HCT116 (cell line): ENCODE measurements at regions not wholly inside any gene's neighbourhood (a gene's known extent, or its start where the extent isn't known, plus 50 kb on each side); places are given as distances from the start of the nearest gene placed in this dataset.

Experiments
- ATAC-seq: fragments of 200-7000 bp; cut with Tn5 transposase; 2 replicates; pipeline ENCODE4 v1.9.1; 2020; ENCODE audit warnings: mild to moderate bottlenecking, moderate library complexity
- BruUV-seq: library from RNA; stranded (reverse); fragments of 400-500 nt; replicated peaks from 2 replicates; lab custom pipeline; 2021; lab: Mats Ljungman, UMichigan
- CTCF ChIA-PET: fragments of 300-600 bp; sonication (Branson Sonifier 250); formaldehyde crosslinking; loops from one replicate; lab custom pipeline; 2021; ENCODE audit warnings: antibody characterized with exemption; lab: Charles Lee
- POLR2A ChIA-PET: fragments of 300-600, 350-600 bp; sonication (Branson Sonifier 250); formaldehyde crosslinking; loops from one replicate; lab custom pipeline; 2021; ENCODE audit warnings: antibody characterized with exemption; lab: Charles Lee
- RAD21 ChIA-PET, 2 experiments: fragments of 300-600 bp; sonication (Branson Sonifier 250); formaldehyde crosslinking; loops; one replicate each; lab custom pipeline; 2023; ENCODE audit warnings: low total read pairs in 2 of 2; ENCODE audit not compliant: uncharacterized antibody in 2 of 2, unreplicated experiment in 2 of 2, low non-redundant PET in 1 of 2; lab: Charles Lee
- DNase-seq: peaks from one replicate; pipeline ENCODE4 v3.0.0-alpha.2; 2010; ENCODE audit warnings: low read depth, low spot score
- H2AFZ ChIP-seq: fragments of 200-600 bp; shearing (Covaris generic), sonication (generic); 2 replicates; pipeline ENCODE4 v1.6.1; 2017; ENCODE audit warnings: low read depth, mixed run types, mixed read lengths, antibody characterized with exemption, low read length; ENCODE audit not compliant: poor library complexity, severe bottlenecking
- H3K27ac ChIP-seq: 2 replicates; pipeline ENCODE4 v1.5.1; 2012; ENCODE audit warnings: low read depth, low read length
- H3K27me3 ChIP-seq: fragments of 200-600 bp; sonication (generic); 2 replicates; pipeline ENCODE4 v1.6.1; 2016; ENCODE audit warnings: mixed run types, low read length, mixed read lengths; ENCODE audit not compliant: insufficient read depth
- H3K36me3 ChIP-seq, 2 experiments: fragments of 200-500 bp in 1 of 2; fragments of 200-600 bp in 1 of 2; sonication (Bioruptor generic) in 1 of 2; sonication (generic) in 1 of 2; 2 replicates each; pipeline versions ENCODE4 v1.5.1 to v1.6.1; 2014 to 2016; ENCODE audit warnings: low read length in 2 of 2, inconsistent platforms in 1 of 2, mixed read lengths in 1 of 2, mixed run types in 1 of 2; ENCODE audit not compliant: insufficient read depth in 2 of 2, control insufficient read depth in 1 of 2
- H3K4me1 ChIP-seq, 2 experiments: fragments of 200-600 bp in 1 of 2; sonication (generic) in 1 of 2; 2 replicates each; pipeline versions ENCODE4 v1.5.1 to v1.6.1; 2012 to 2017; ENCODE audit warnings: low read length in 2 of 2, inconsistent platforms in 1 of 2, mild to moderate bottlenecking in 1 of 2, mixed read lengths in 1 of 2, mixed run types in 1 of 2, moderate library complexity in 1 of 2; ENCODE audit not compliant: insufficient read depth in 2 of 2, control insufficient read depth in 1 of 2
- H3K4me2 ChIP-seq: fragments of 200-600 bp; sonication (generic); 2 replicates; pipeline ENCODE4 v1.6.1; 2017; ENCODE audit warnings: mixed run types, low read length, mixed read lengths
- H3K4me3 ChIP-seq, 2 experiments: fragments of 200-600 bp in 1 of 2; sonication (generic) in 1 of 2; replicated peaks in 1 of 2; 2 replicates each; pipeline ENCODE4 v1.5.1; 2011 to 2016; ENCODE audit warnings: low read length in 2 of 2, control low read depth in 1 of 2, low read depth in 1 of 2, mild to moderate bottlenecking in 1 of 2, mixed read lengths in 1 of 2, mixed run types in 1 of 2
- H3K79me2 ChIP-seq: fragments of 200-600 bp; sonication (generic); 2 replicates; pipeline ENCODE4 v1.6.1; 2017; ENCODE audit warnings: mild to moderate bottlenecking, mixed run types, low read length, moderate library complexity, mixed read lengths; ENCODE audit not compliant: insufficient read depth
- H3K9ac ChIP-seq: fragments of 200-600 bp; sonication (generic); 2 replicates; pipeline ENCODE4 v1.6.1; 2016; ENCODE audit warnings: low read length, mixed read lengths
- H3K9me2 ChIP-seq: fragments of 200-600 bp; sonication (generic), shearing (Covaris generic); 2 replicates; pipeline ENCODE4 v1.6.1; 2017; ENCODE audit warnings: mixed run types, mild to moderate bottlenecking, moderate library complexity; ENCODE audit not compliant: insufficient read depth
- H3K9me3 ChIP-seq, 2 experiments: fragments of 200-500 bp in 1 of 2; fragments of 200-600 bp in 1 of 2; sonication (Bioruptor generic) in 1 of 2; sonication (generic) in 1 of 2; 2 replicates each; pipeline ENCODE4 v1.6.1; 2014 to 2017; ENCODE audit warnings: low read length in 2 of 2, mixed read lengths in 2 of 2, inconsistent platforms in 1 of 2, low read depth in 1 of 2, mild to moderate bottlenecking in 1 of 2, mixed run types in 1 of 2, moderate library complexity in 1 of 2; ENCODE audit not compliant: control insufficient read depth in 1 of 2, insufficient read depth in 1 of 2
- H4K20me1 ChIP-seq: fragments of 200-600 bp; sonication (generic), shearing (Covaris generic); 2 replicates; pipeline ENCODE4 v1.6.1; 2017; ENCODE audit warnings: mixed run types, mild to moderate bottlenecking, moderate library complexity; ENCODE audit not compliant: insufficient read depth
- ATF3 ChIP-seq: IDR thresholded peaks from 2 replicates; pipeline ENCODE4 v1.6.1; 2012
- CBX3 ChIP-seq: IDR thresholded peaks from 2 replicates; pipeline ENCODE4 v1.6.1; 2012; ENCODE audit warnings: low read depth
- CTCF ChIP-seq, 3 experiments: fragments of 200-600 bp in 1 of 3; sonication (generic) in 1 of 3; IDR thresholded peaks in 2 of 3; conservative IDR thresholded peaks in 1 of 3; 2 replicates each; pipeline ENCODE4 v1.5.1; 2012 to 2017; ENCODE audit warnings: low read depth in 2 of 3, low read length in 2 of 3, antibody characterized with exemption in 1 of 3, borderline replicate concordance in 1 of 3, control low read depth in 1 of 3, mild to moderate bottlenecking in 1 of 3, mixed read lengths in 1 of 3, mixed run types in 1 of 3, moderate library complexity in 1 of 3; ENCODE audit not compliant: insufficient read depth in 1 of 3
- EGR1 ChIP-seq: IDR thresholded peaks from 2 replicates; pipeline ENCODE4 v1.6.1; 2012; ENCODE audit warnings: low read depth
- ELF1 ChIP-seq: IDR thresholded peaks from 2 replicates; pipeline ENCODE4 v1.6.1; 2012; ENCODE audit warnings: low read depth, borderline replicate concordance
- FOSL1 ChIP-seq: IDR thresholded peaks from 2 replicates; pipeline ENCODE4 v1.6.1; 2012; ENCODE audit warnings: low read depth
- JUND ChIP-seq: IDR thresholded peaks from 2 replicates; pipeline ENCODE4 v1.6.1; 2012
- MAX ChIP-seq: IDR thresholded peaks from 2 replicates; pipeline ENCODE4 v1.6.1; 2012
- POLR2AphosphoS5 ChIP-seq: IDR thresholded peaks from 2 replicates; pipeline ENCODE4 v1.6.1; 2011; ENCODE audit warnings: mild to moderate bottlenecking, low read depth, low read length, moderate library complexity
- RAD21 ChIP-seq: IDR thresholded peaks from 2 replicates; pipeline ENCODE4 v1.6.1; 2012; ENCODE audit warnings: low read depth, mild to moderate bottlenecking
- REST ChIP-seq: IDR thresholded peaks from 2 replicates; pipeline ENCODE4 v1.6.1; 2012; ENCODE audit warnings: low read depth
- SP1 ChIP-seq: IDR thresholded peaks from 2 replicates; pipeline ENCODE4 v1.6.1; 2012; ENCODE audit warnings: low read depth
- SRF ChIP-seq: IDR thresholded peaks from 2 replicates; pipeline ENCODE4 v1.6.1; 2012; ENCODE audit warnings: low read depth
- TCF7L2 ChIP-seq: IDR thresholded peaks from 2 replicates; pipeline ENCODE4 v1.7.0; 2011; ENCODE audit warnings: borderline replicate concordance, inconsistent platforms; ENCODE audit not compliant: insufficient read depth, insufficient read length; ENCODE audit errors: extremely low read depth
- ZFX ChIP-seq: fragments of 450-650 bp; IDR thresholded peaks from 2 replicates; pipeline ENCODE4 v1.6.1; 2017
- intact Hi-C: fragments of 100-400 bp; cut with micrococcal nuclease; formaldehyde crosslinking; loops from 2 replicates; pipeline ENCODE4 v1.10.0; 2022

- ChIA-PET RAD21 (no interaction called here), POLR2A (no interaction called here), CTCF (interaction anchor here (0.6 kb wide), 1 partner anchor 437 kb away, joined by 3 read pairs; the partner anchor contains the start of genes BBIP1 and SHOC2)
- H3K4me1 ChIP-seq = no peaks in the 10 kb centered on the region
- H3K4me2 ChIP-seq = no peak overlapping the region
- no peaks in the 10 kb centered on the region for H3K36me3 ChIP-seq
- H3K9ac ChIP-seq = no peak overlapping the region
- H3K9me3 ChIP-seq = no peaks in the 10 kb centered on the region
- no peak for TF ChIP-seq REST
- no peak for TF ChIP-seq CTCF (IDR thresholded peaks at IDR 0.05 in 2 of 3, conservative IDR thresholded peaks at IDR 0.05 in 1 of 3; ENCODE audit: borderline replicate concordance in 1 of 3, insufficient read depth in 1 of 3, low read depth in 2 of 3, low read length in 2 of 3)
- no peak for TF ChIP-seq SRF
- no peak for TF ChIP-seq CBX3
- TF ChIP-seq FOSL1 = no peak
- TF ChIP-seq MAX = no peak
- TF ChIP-seq POLR2AphosphoS5 = no peak
- no peak for TF ChIP-seq TCF7L2
- TF ChIP-seq ELF1 = no peak
- no peak for TF ChIP-seq EGR1
- TF ChIP-seq ZFX = no peak
- no peak for TF ChIP-seq JUND
- TF ChIP-seq SP1 = no peak
- TF ChIP-seq ATF3 = no peak
- no peak for TF ChIP-seq RAD21
- peaks cover 55% of the 10 kb centered on the region for H3K27me3 ChIP-seq
- H3K79me2 ChIP-seq = no peaks in the 10 kb centered on the region
- no peaks in the 10 kb centered on the region for H3K9me2 ChIP-seq
- DNase-seq = no peak
- no peak for ATAC-seq
- no TSS peak for BruUV-seq
- H4K20me1 ChIP-seq = no peaks in the 10 kb centered on the region
- intact Hi-C loops = no loop called here
- H3K27ac ChIP-seq = no peak overlapping the region
- no peak overlapping the region for H2AFZ ChIP-seq
- no peak overlapping the region for H3K4me3 ChIP-seq
Measured at GRCh38 chr10:111356571-111356970, 279.7 kb downstream of the ADRA2A start.
